IMR-90 (cell line): ENCODE measurements at regions not wholly inside any gene's neighbourhood (a gene's known extent, or its start where the extent isn't known, plus 50 kb on each side); places are given as distances from the start of the nearest gene placed in this dataset.

Experiments used
- ATAC-seq: fragments of 200-7000 bp; cut with Tn5 transposase; 2 replicates; pipeline ENCODE4 v1.9.1; 2020; ENCODE audit warnings: low read depth, mild to moderate bottlenecking, moderate library complexity
- BruUV-seq: library from RNA; stranded (reverse); fragments of 400-500 nt; replicated peaks from 2 replicates; lab custom pipeline; 2021; lab: Mats Ljungman, UMichigan
- CTCF ChIA-PET: fragments of 300-600 bp; formaldehyde crosslinking; extraction: SDS; loops from one replicate; lab custom pipeline; 2021; ENCODE audit warnings: antibody characterized with exemption; lab: Yijun Ruan, JAX
- POLR2A ChIA-PET: fragments of 300-600 bp; sonication (Branson Sonifier 250); formaldehyde crosslinking; loops from one replicate; lab custom pipeline; 2022; ENCODE audit warnings: antibody characterized with exemption; ENCODE audit not compliant: unreplicated experiment; lab: Charles Lee
- DNase-seq: peaks from one replicate; pipeline ENCODE4 v3.0.0; 2013
- H2AFZ ChIP-seq: replicated peaks from 2 replicates; pipeline ENCODE3; 2013; ENCODE audit warnings: low read length, mild to moderate bottlenecking; ENCODE audit not compliant: poor library complexity
- H2AK5ac ChIP-seq: 2 replicates; pipeline ENCODE4 v1.6.1; 2013; ENCODE audit warnings: low read depth, low read length, inconsistent platforms
- H2AK9ac ChIP-seq: replicated peaks from 2 replicates; pipeline ENCODE3; 2013; ENCODE audit warnings: mild to moderate bottlenecking, low read depth, low read length, moderate library complexity; ENCODE audit not compliant: poor library complexity
- H2BK120ac ChIP-seq: 2 replicates; pipeline ENCODE4 v1.6.1; 2013; ENCODE audit warnings: low read depth, low read length, inconsistent platforms
- H2BK15ac ChIP-seq: 3 replicates; pipeline ENCODE4 v1.6.1; 2013; ENCODE audit warnings: low read depth, low read length, inconsistent platforms
- H2BK20ac ChIP-seq: 2 replicates; pipeline ENCODE4 v1.6.1; 2013; ENCODE audit warnings: low read depth, mild to moderate bottlenecking, inconsistent platforms, low read length, moderate library complexity
- H2BK5ac ChIP-seq: 2 replicates; pipeline ENCODE4 v1.6.1; 2013; ENCODE audit warnings: mild to moderate bottlenecking, low read depth, low read length, inconsistent platforms; ENCODE audit not compliant: poor library complexity, severe bottlenecking
- H3K14ac ChIP-seq: replicated peaks from 2 replicates; pipeline ENCODE4 v1.6.1; 2013; ENCODE audit warnings: low read depth, low read length, inconsistent platforms
- H3K18ac ChIP-seq: 2 replicates; pipeline ENCODE4 v1.6.1; 2013; ENCODE audit warnings: low read depth, low read length, control low read depth
- H3K23ac ChIP-seq: 2 replicates; pipeline ENCODE4 v1.6.1; 2013; ENCODE audit warnings: low read depth, low read length, inconsistent platforms
- H3K27ac ChIP-seq: 2 replicates; pipeline ENCODE4 v1.5.1; 2013; ENCODE audit warnings: mild to moderate bottlenecking, control low read depth, low read length; ENCODE audit not compliant: insufficient read depth
- H3K27me3 ChIP-seq: 2 replicates; pipeline ENCODE4 v1.6.1; 2013; ENCODE audit warnings: low read length; ENCODE audit not compliant: control insufficient read depth, insufficient read depth
- H3K36me3 ChIP-seq: 2 replicates; pipeline ENCODE4 v1.6.1; 2013; ENCODE audit warnings: low read length, mixed read lengths; ENCODE audit not compliant: control insufficient read depth, insufficient read depth
- H3K4ac ChIP-seq: 2 replicates; pipeline ENCODE4 v1.6.1; 2013; ENCODE audit warnings: low read depth, low read length, inconsistent platforms
- H3K4me1 ChIP-seq: 2 replicates; pipeline ENCODE4 v1.6.1; 2013; ENCODE audit warnings: low read length, mixed read lengths; ENCODE audit not compliant: control insufficient read depth, insufficient read depth
- H3K4me2 ChIP-seq: 2 replicates; pipeline ENCODE4 v1.6.1; 2013; ENCODE audit warnings: low read depth, mild to moderate bottlenecking, control low read depth, low read length, moderate library complexity
- H3K4me3 ChIP-seq: 2 replicates; pipeline ENCODE4 v1.5.1; 2013; ENCODE audit warnings: low read depth, mild to moderate bottlenecking, control low read depth, low read length, moderate library complexity; ENCODE audit not compliant: insufficient read depth
- H3K56ac ChIP-seq: 2 replicates; pipeline ENCODE4 v1.6.1; 2013; ENCODE audit warnings: low read length, inconsistent platforms; ENCODE audit not compliant: insufficient read depth; ENCODE audit errors: extremely low read depth
- H3K79me1 ChIP-seq, 2 experiments: 2 replicates each; pipeline ENCODE4 v1.6.1; 2013; ENCODE audit warnings: low read length in 2 of 2, inconsistent platforms in 1 of 2, low read depth in 1 of 2
- H3K9ac ChIP-seq: 2 replicates; pipeline ENCODE4 v1.6.1; 2013; ENCODE audit warnings: low read depth, low read length, control low read depth
- H3K9me1 ChIP-seq: 2 replicates; pipeline ENCODE4 v1.6.1; 2013; ENCODE audit warnings: low read length, inconsistent platforms; ENCODE audit not compliant: insufficient read depth
- H3K9me3 ChIP-seq: 2 replicates; pipeline ENCODE4 v1.6.1; 2013; ENCODE audit warnings: low read length; ENCODE audit not compliant: control insufficient read depth, insufficient read depth
- H4K20me1 ChIP-seq: 2 replicates; pipeline ENCODE4 v1.6.1; 2013; ENCODE audit warnings: low read length, inconsistent platforms; ENCODE audit not compliant: insufficient read depth
- H4K5ac ChIP-seq: 2 replicates; pipeline ENCODE4 v1.6.1; 2013; ENCODE audit warnings: mild to moderate bottlenecking, low read depth, low read length, control low read depth
- H4K8ac ChIP-seq, 2 experiments: 2 replicates each; pipeline ENCODE4 v1.6.1; 2013; ENCODE audit warnings: low read depth in 2 of 2, low read length in 2 of 2, control low read depth in 1 of 2, inconsistent platforms in 1 of 2
- H4K91ac ChIP-seq: 2 replicates; pipeline ENCODE4 v1.6.1; 2013; ENCODE audit warnings: low read depth, low read length, inconsistent platforms; ENCODE audit not compliant: insufficient read depth
- ELK1 ChIP-seq: fragments of 150-350 bp; IDR thresholded peaks from 2 replicates; pipeline ENCODE4 v1.6.1; 2016; ENCODE audit warnings: low read depth, mild to moderate bottlenecking, low read length, moderate library complexity, borderline replicate concordance
- NFE2L2 ChIP-seq: fragments of 150-350 bp; IDR thresholded peaks from 2 replicates; pipeline ENCODE4 v1.6.1; 2016; ENCODE audit warnings: low read depth, mild to moderate bottlenecking, low read length
- POLR2A ChIP-seq: IDR thresholded peaks from 2 replicates; pipeline ENCODE4 v1.6.1; 2012; ENCODE audit warnings: mild to moderate bottlenecking, low read depth, low read length
- RCOR1 ChIP-seq: IDR thresholded peaks from 2 replicates; pipeline ENCODE4 v1.6.1; 2012; ENCODE audit warnings: mild to moderate bottlenecking, low read length, improper control_type of control experiment; ENCODE audit not compliant: insufficient replicate concordance
- SMC3 ChIP-seq: fragments of 150-350 bp; IDR thresholded peaks from 2 replicates; pipeline ENCODE4 v1.6.1; 2016; ENCODE audit warnings: low read depth, mild to moderate bottlenecking, antibody characterized with exemption, low read length, moderate library complexity
- WGBS, 2 experiments: methylation state at CpG; one replicate each; pipeline versions ENCODE4 v1.1.5 to v1.1.7; 2013; ENCODE audit warnings: missing lambda C conversion rate in 2 of 2; ENCODE audit not compliant: insufficient read length in 1 of 2; ENCODE audit errors: extremely low coverage in 2 of 2; 5-methylcytosine and 5-hydroxymethylcytosine counted together
- dilution Hi-C: fragments of 300-500 bp; cut with HindIII; formaldehyde crosslinking; loops from one replicate; pipeline ENCODE4 v1.14.3; 2018; ENCODE audit warnings: low sequenced_read_pairs; ENCODE audit not compliant: unreplicated experiment
- in situ Hi-C: fragments of 300-500 bp; cut with MboI; formaldehyde crosslinking; loops from 3 replicates; pipeline ENCODE4 v1.14.3; 2019; ENCODE audit warnings: low sequenced_read_pairs, inconsistent platforms, mixed read lengths
- intact Hi-C: fragments of 100-400 bp; cut with micrococcal nuclease; formaldehyde crosslinking; loops from 2 replicates; pipeline ENCODE4 v1.10.0; 2022

- ATAC-seq, result no peak
- H3K9ac ChIP-seq, result no peak overlapping the region
- CTCF ChIA-PET, result no interaction called here
These were observed 630.8 kb downstream of the AACS start for GRCh38 chr12:125696054-125696453.

More at GRCh38 chr12:125696054-125696453, 630.8 kb downstream of the AACS start:
- no peak overlapping the region for H2BK20ac ChIP-seq
- no peaks in the 10 kb centered on the region for H4K20me1 ChIP-seq
- no peaks in the 10 kb centered on the region for H3K4me1 ChIP-seq
- BruUV-seq, result no TSS peak
- no peak for DNase-seq
- H2AFZ ChIP-seq, result no peak overlapping the region
- intact Hi-C loops (no loop called here), in situ Hi-C loops (no loop called here), dilution Hi-C loops (no loop called here)
- no peak overlapping the region for H2BK120ac ChIP-seq
- no peak overlapping the region for H3K56ac ChIP-seq
- H3K79me1 ChIP-seq, result no peaks in the 10 kb centered on the region
- TF ChIP-seq NFE2L2 (no peak), SMC3 (no peak), RCOR1 (no peak), ELK1 (no peak), POLR2A (no peak)
- H2AK9ac ChIP-seq, result no peak overlapping the region
- H3K27me3 ChIP-seq, result no peaks in the 10 kb centered on the region
- no peak overlapping the region for H3K4me2 ChIP-seq
- WGBS, 2 experiments, result no CpG with 5 or more reads among the region's 2 CpGs
- POLR2A ChIA-PET, result no interaction called here
- H3K4ac ChIP-seq, result no peak overlapping the region
- H2BK5ac ChIP-seq, result no peak overlapping the region
- H4K5ac ChIP-seq, result no peak overlapping the region
- H3K36me3 ChIP-seq, result no peaks in the 10 kb centered on the region
- H3K4me3 ChIP-seq, result no peak overlapping the region
- H3K18ac ChIP-seq, result no peak overlapping the region
- no peak overlapping the region for H3K23ac ChIP-seq
- H3K14ac ChIP-seq, result no peak overlapping the region
- H3K9me1 ChIP-seq, result no peaks in the 10 kb centered on the region
- H4K91ac ChIP-seq, result no peak overlapping the region
- no peak overlapping the region for H3K27ac ChIP-seq
- peaks cover 25% of the 10 kb centered on the region for H3K9me3 ChIP-seq
- no peak overlapping the region for H4K8ac ChIP-seq
- H2BK15ac ChIP-seq, result no peak overlapping the region
- no peak overlapping the region for H2AK5ac ChIP-seq
